Colonic mucosa (tissue), 4 donors: ENCODE measurements at regions not wholly inside any gene's neighbourhood (a gene's known extent, or its start where the extent isn't known, plus 50 kb on each side); places are given as distances from the start of the nearest gene placed in this dataset.

Source experiments
- DNase-seq: peaks from one replicate; pipeline ENCODE4 v3.0.0-alpha.2; 2020
- H3K27ac ChIP-seq: fragments of 200-600 bp; one replicate; pipeline ENCODE4 v1.8.0; 2021
- H3K27me3 ChIP-seq: fragments of 200-600 bp; one replicate; pipeline ENCODE4 v1.8.0; 2021
- H3K36me3 ChIP-seq: fragments of 200-600 bp; one replicate; pipeline ENCODE4 v1.8.0; 2021
- H3K4me1 ChIP-seq: fragments of 200-600 bp; one replicate; pipeline ENCODE4 v1.8.0; 2021; ENCODE audit warnings: mild to moderate bottlenecking
- H3K4me3 ChIP-seq: fragments of 200-600 bp; one replicate; pipeline ENCODE4 v1.8.0; 2021
- H3K9ac ChIP-seq, 2 donors: one replicate each; pipeline ENCODE4 v1.7.0; 2013; ENCODE audit warnings: control low read depth in 2 of 2, low read depth in 2 of 2, low read length in 2 of 2
- H3K9me3 ChIP-seq: fragments of 200-600 bp; one replicate; pipeline ENCODE4 v1.8.0; 2021
- CTCF ChIP-seq: fragments of 200-600 bp; IDR thresholded peaks from one replicate; pipeline ENCODE4 v1.8.0; 2022; ENCODE audit warnings: antibody characterized with exemption, mild to moderate bottlenecking
- intact Hi-C: fragments of 100-400 bp; cut with DNase I; formaldehyde crosslinking; loops from one replicate; pipeline ENCODE4 v1.14.1; 2022
- donor health status: healthy.
- donor health status: DM: no; HTN: no; CAD: no.
- donor health status: DM: no; HTN: no; CAD: no.

GRCh38 chrX:42151808-42152207 is 228.5 kb upstream of the CASK start:
- Histone ChIP-seq H3K27me3 (no peaks in the 10 kb centered on the region), H3K4me3 (no peak overlapping the region), H3K9ac (no peak overlapping the region), H3K4me1 (no peaks in the 10 kb centered on the region), H3K27ac (no peak overlapping the region), H3K36me3 (no peaks in the 10 kb centered on the region), H3K9me3 (no peaks in the 10 kb centered on the region)
- intact Hi-C loops: no loop called here
- no peak for DNase-seq
- TF ChIP-seq CTCF: no peak

GRCh38 chrX:42149765-42150164 is 226.4 kb upstream of the CASK start:
- Histone ChIP-seq H3K4me1 (no peaks in the 10 kb centered on the region), H3K9ac (no peak overlapping the region), H3K4me3 (no peak overlapping the region), H3K27ac (no peak overlapping the region), H3K9me3 (no peaks in the 10 kb centered on the region), H3K27me3 (no peaks in the 10 kb centered on the region), H3K36me3 (no peaks in the 10 kb centered on the region)
- no peak for TF ChIP-seq CTCF
- DNase-seq: no peak
- intact Hi-C loops: no loop called here

GRCh38 chrX:42149281-42149680 is 225.9 kb upstream of the CASK start:
- H3K4me1 ChIP-seq: no peaks in the 10 kb centered on the region
- no peak overlapping the region for H3K27ac ChIP-seq
- TF ChIP-seq CTCF: no peak
- DNase-seq: no peak
- H3K9me3 ChIP-seq: no peaks in the 10 kb centered on the region
- no peak overlapping the region for H3K9ac ChIP-seq
- no peaks in the 10 kb centered on the region for H3K27me3 ChIP-seq
- no peak overlapping the region for H3K4me3 ChIP-seq
- no peaks in the 10 kb centered on the region for H3K36me3 ChIP-seq
- intact Hi-C loops: no loop called here

- intact Hi-C loops: no loop called here
These were observed 220.7 kb upstream of the CASK start for GRCh38 chrX:42143866-42144592.

GRCh38 chrX:42140320-42140719 is 217.0 kb upstream of the CASK start:
- Histone ChIP-seq H3K9me3 (no peaks in the 10 kb centered on the region), H3K27me3 (no peaks in the 10 kb centered on the region), H3K36me3 (no peaks in the 10 kb centered on the region), H3K4me3 (no peak overlapping the region), H3K27ac (no peak overlapping the region), H3K4me1 (no peaks in the 10 kb centered on the region), H3K9ac (no peak overlapping the region)
- TF ChIP-seq CTCF: no peak
- no peak for DNase-seq
- intact Hi-C loops: no loop called here

More at GRCh38 chrX:42143866-42144592, 220.7 kb upstream of the CASK start:
- no peak overlapping the region for H3K4me3 ChIP-seq
- H3K36me3 ChIP-seq: no peaks in the 10 kb centered on the region
- H3K27me3 ChIP-seq: no peaks in the 10 kb centered on the region
- H3K27ac ChIP-seq: no peak overlapping the region
- no peaks in the 10 kb centered on the region for H3K4me1 ChIP-seq
- no peak overlapping the region for H3K9ac ChIP-seq
- no peaks in the 10 kb centered on the region for H3K9me3 ChIP-seq
- no peak for TF ChIP-seq CTCF
- no peak for DNase-seq
